Stimulated activated CD8-positive, alpha-beta memory T cell treated with anti-CD3 and anti-CD28 coated beads, Interleukin-4, amount 100 ng/mL, for 1 hour (primary cell): ENCODE measurements at regions not wholly inside any gene's neighbourhood (a gene's known extent, or its start where the extent isn't known, plus 50 kb on each side); places are given as distances from the start of the nearest gene placed in this dataset.
"Not testable (repeated sequence)": the region's sequence is repeated elsewhere in the genome, so short reads cannot be mapped to it uniquely, and the experiment has no call there.

Source experiments
- DNase-seq, 2 donors: peaks; one replicate each; pipeline ENCODE4 v3.0.0-alpha.2; 2020; ENCODE audit warnings: low read depth in 2 of 2, low spot score in 1 of 2

- DNase-seq: no peak
Observed at GRCh38 chr3:110436209-110436608, 635.4 kb upstream of the NECTIN3 start.

GRCh38 chr3:110440066-110440653, 631.5 kb upstream of the NECTIN3 start:
- DNase-seq: not testable (repeated sequence)

- no peak for DNase-seq
Observed at GRCh38 chr3:110454066-110454465, 617.5 kb upstream of the NECTIN3 start.

GRCh38 chr3:110456001-110456400, 615.6 kb upstream of the NECTIN3 start:
- no peak for DNase-seq

GRCh38 chr3:110456438-110457138, 615.0 kb upstream of the NECTIN3 start:
- DNase-seq: no peak

- DNase-seq: no peak
Observed at GRCh38 chr3:110457508-110457907, 614.1 kb upstream of the NECTIN3 start.

GRCh38 chr3:110459021-110459420, 612.6 kb upstream of the NECTIN3 start:
- DNase-seq: no peak

- no peak for DNase-seq
Observed at GRCh38 chr3:110470310-110470709, 601.3 kb upstream of the NECTIN3 start.

GRCh38 chr3:110473405-110473804, 598.2 kb upstream of the NECTIN3 start:
- no peak for DNase-seq

GRCh38 chr3:110474397-110474796, 597.2 kb upstream of the NECTIN3 start:
- DNase-seq: no peak

- DNase-seq: no peak
Observed at GRCh38 chr3:110478377-110479054, 593.1 kb upstream of the NECTIN3 start.

- no peak for DNase-seq
Observed at GRCh38 chr3:110479731-110480130, 591.9 kb upstream of the NECTIN3 start.

GRCh38 chr3:110485389-110485788, 586.2 kb upstream of the NECTIN3 start:
- no peak for DNase-seq

- no peak for DNase-seq
Observed at GRCh38 chr3:110487840-110488239, 583.8 kb upstream of the NECTIN3 start.

GRCh38 chr3:110491413-110491812, 580.2 kb upstream of the NECTIN3 start:
- DNase-seq: no peak

- DNase-seq: no peak
Observed at GRCh38 chr3:110492876-110493275, 578.7 kb upstream of the NECTIN3 start.

- no peak for DNase-seq
Observed at GRCh38 chr3:110493438-110494092, 578.1 kb upstream of the NECTIN3 start.

- no peak for DNase-seq
Observed at GRCh38 chr3:110494093-110494490, 577.5 kb upstream of the NECTIN3 start.

GRCh38 chr3:110494728-110495127, 576.9 kb upstream of the NECTIN3 start:
- DNase-seq: no peak

GRCh38 chr3:110495201-110495927, 576.3 kb upstream of the NECTIN3 start:
- no peak for DNase-seq

GRCh38 chr3:110504401-110504800, 567.2 kb upstream of the NECTIN3 start:
- no peak for DNase-seq
